Smooth muscle cell (in vitro differentiated cells): ENCODE measurements at regions not wholly inside any gene's neighbourhood (a gene's known extent, or its start where the extent isn't known, plus 50 kb on each side); places are given as distances from the start of the nearest gene placed in this dataset.
A peak's percentile ranks its signal among the peaks of the same experiment; 100 is the strongest.

Experiments
- DNase-seq: peaks from one replicate; lab custom pipeline; 2025; ENCODE audit not compliant: unreplicated experiment; lab: John Stamatoyannopoulos, UW
- H2AFZ ChIP-seq: fragments of 200-600 bp; sonication (generic); 2 replicates; pipeline ENCODE4 v1.6.0; 2016; ENCODE audit warnings: antibody characterized with exemption, low read depth, mild to moderate bottlenecking
- H3F3A ChIP-seq: fragments of 200-600 bp; sonication (generic); 2 replicates; pipeline ENCODE4 v1.6.0; 2017; ENCODE audit warnings: antibody characterized with exemption, low read depth
- H3K27ac ChIP-seq: fragments of 200-600 bp; sonication (generic); 2 replicates; pipeline ENCODE4 v1.5.1; 2016; ENCODE audit warnings: low read depth, mild to moderate bottlenecking
- H3K27me3 ChIP-seq: fragments of 200-600 bp; sonication (generic); 2 replicates; pipeline ENCODE4 v1.6.1; 2016; ENCODE audit warnings: low read depth, mild to moderate bottlenecking
- H3K36me3 ChIP-seq: fragments of 200-600 bp; sonication (generic); 2 replicates; pipeline ENCODE4 v1.5.1; 2016; ENCODE audit warnings: low read depth
- H3K4me1 ChIP-seq: fragments of 200-600 bp; sonication (generic); 2 replicates; pipeline ENCODE4 v1.5.1; 2016; ENCODE audit warnings: low read depth
- H3K4me2 ChIP-seq: fragments of 200-600 bp; sonication (generic); 2 replicates; pipeline ENCODE4 v1.6.0; 2016; ENCODE audit warnings: mild to moderate bottlenecking
- H3K4me3 ChIP-seq: fragments of 200-600 bp; sonication (generic); 2 replicates; pipeline ENCODE4 v1.5.1; 2016; ENCODE audit warnings: mild to moderate bottlenecking
- H3K79me2 ChIP-seq: fragments of 200-600 bp; sonication (generic); 2 replicates; pipeline ENCODE4 v1.6.0; 2016; ENCODE audit warnings: low read depth, mild to moderate bottlenecking
- H3K9ac ChIP-seq: fragments of 200-600 bp; sonication (generic); 2 replicates; pipeline ENCODE4 v1.6.0; 2016; ENCODE audit warnings: low read depth
- H3K9me3 ChIP-seq: fragments of 200-600 bp; sonication (generic); replicated peaks from 2 replicates; pipeline ENCODE4 v1.5.1; 2016; ENCODE audit warnings: low read depth
- H4K20me1 ChIP-seq: fragments of 200-600 bp; sonication (generic); 2 replicates; pipeline ENCODE4 v1.6.0; 2016; ENCODE audit warnings: low read depth
- CTCF ChIP-seq: fragments of 200-600 bp; sonication (generic); IDR thresholded peaks from 2 replicates; pipeline ENCODE4 v1.5.1; 2017; ENCODE audit warnings: borderline replicate concordance, mild to moderate bottlenecking, antibody characterized with exemption; ENCODE audit not compliant: insufficient read depth, poor library complexity, severe bottlenecking
- WGBS: methylation state at CpG from one replicate; pipeline ENCODE4 v1.1.7; 2016; ENCODE audit warnings: low lambda C conversion rate; 5-methylcytosine and 5-hydroxymethylcytosine counted together

GRCh38 chr9:80646211-80646610, 1043.1 kb downstream of the TLE1 start:
- WGBS: 87% methylated on average over 4 of the region's 4 CpGs
- TF ChIP-seq CTCF: no peak
- peaks cover 31% of the 10 kb centered on the region for H3F3A ChIP-seq
- no peak overlapping the region for H3K27ac ChIP-seq
- no peak overlapping the region for H3K9ac ChIP-seq
- no peaks in the 10 kb centered on the region for H3K9me3 ChIP-seq
- no peak overlapping the region for H3K4me3 ChIP-seq
- H3K4me2 ChIP-seq: no peak overlapping the region
- H3K79me2 ChIP-seq: no peaks in the 10 kb centered on the region
- H3K36me3 ChIP-seq: no peaks in the 10 kb centered on the region
- peaks cover 17% of the 10 kb centered on the region for H3K4me1 ChIP-seq
- H2AFZ ChIP-seq: peak overlapping the region; percentile 77
- no peaks in the 10 kb centered on the region for H4K20me1 ChIP-seq
- no peak for DNase-seq
- no peaks in the 10 kb centered on the region for H3K27me3 ChIP-seq

DNA sequence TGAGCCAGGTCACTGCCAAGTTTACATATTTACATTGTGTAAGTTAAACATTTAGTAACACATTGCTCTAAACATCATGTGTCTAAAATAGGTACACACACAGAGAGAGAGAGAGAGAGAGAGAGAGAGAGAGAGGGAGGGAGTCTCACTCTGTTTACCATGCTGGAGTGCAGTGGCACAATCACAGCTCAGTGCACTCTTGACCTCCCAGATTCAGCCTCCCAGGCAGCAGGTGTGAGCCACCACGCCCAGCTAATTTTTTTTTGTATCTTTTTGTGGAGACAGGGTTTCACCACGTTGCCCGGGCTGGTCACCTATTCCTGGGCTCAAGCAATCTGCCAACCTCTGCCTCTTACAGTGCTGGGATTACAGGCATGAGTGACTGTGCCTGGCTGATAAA, 1045.3 kb downstream of the TLE1 start:
- H3K27me3 ChIP-seq: no peaks in the 10 kb centered on the region
- H3K4me3 ChIP-seq: no peak overlapping the region
- H3K79me2 ChIP-seq: no peaks in the 10 kb centered on the region
- no peak overlapping the region for H3K27ac ChIP-seq
- DNase-seq: no peak
- no peak overlapping the region for H2AFZ ChIP-seq
- H3K9ac ChIP-seq: no peak overlapping the region
- H3K4me2 ChIP-seq: no peak overlapping the region
- no peaks in the 10 kb centered on the region for H3K36me3 ChIP-seq
- TF ChIP-seq CTCF: no peak
- WGBS: 89% methylated on average over 3 of the region's 3 CpGs
- no peaks in the 10 kb centered on the region for H3K9me3 ChIP-seq
- H4K20me1 ChIP-seq: no peaks in the 10 kb centered on the region
- H3K4me1 ChIP-seq: peaks cover 12% of the 10 kb centered on the region
- H3F3A ChIP-seq: peaks cover 11% of the 10 kb centered on the region

DNA sequence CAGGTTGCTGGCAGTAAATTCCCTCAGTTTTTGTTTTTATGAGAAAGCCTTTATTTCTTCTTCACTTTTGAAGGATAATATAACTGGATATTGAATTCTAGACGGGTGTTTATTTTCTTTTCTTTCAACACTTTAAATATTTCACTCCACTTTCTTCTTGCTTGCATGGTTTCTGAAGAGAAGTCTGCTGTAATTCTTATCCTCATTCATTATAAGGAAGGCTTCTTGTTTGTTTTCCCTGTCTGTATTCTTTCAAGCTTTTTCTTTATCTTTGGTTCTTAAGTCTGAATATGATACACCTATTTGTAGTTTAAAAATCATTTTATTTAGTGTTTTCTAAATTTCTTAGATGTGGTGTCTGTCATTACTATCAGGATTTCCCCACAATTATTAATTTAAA, 1054.3 kb downstream of the TLE1 start:
- peaks cover 12% of the 10 kb centered on the region for H3K9me3 ChIP-seq
- H2AFZ ChIP-seq: no peak overlapping the region
- H3F3A ChIP-seq: no peaks in the 10 kb centered on the region
- H3K4me2 ChIP-seq: no peak overlapping the region
- no peaks in the 10 kb centered on the region for H3K79me2 ChIP-seq
- 83% methylated on average over 1 of the region's 1 CpG for WGBS
- DNase-seq: no peak
- no peak overlapping the region for H3K27ac ChIP-seq
- H3K27me3 ChIP-seq: no peaks in the 10 kb centered on the region
- no peaks in the 10 kb centered on the region for H3K4me1 ChIP-seq
- TF ChIP-seq CTCF: no peak
- H3K9ac ChIP-seq: no peak overlapping the region
- peaks cover 6% of the 10 kb centered on the region for H3K36me3 ChIP-seq
- H3K4me3 ChIP-seq: no peak overlapping the region
- no peaks in the 10 kb centered on the region for H4K20me1 ChIP-seq

DNA sequence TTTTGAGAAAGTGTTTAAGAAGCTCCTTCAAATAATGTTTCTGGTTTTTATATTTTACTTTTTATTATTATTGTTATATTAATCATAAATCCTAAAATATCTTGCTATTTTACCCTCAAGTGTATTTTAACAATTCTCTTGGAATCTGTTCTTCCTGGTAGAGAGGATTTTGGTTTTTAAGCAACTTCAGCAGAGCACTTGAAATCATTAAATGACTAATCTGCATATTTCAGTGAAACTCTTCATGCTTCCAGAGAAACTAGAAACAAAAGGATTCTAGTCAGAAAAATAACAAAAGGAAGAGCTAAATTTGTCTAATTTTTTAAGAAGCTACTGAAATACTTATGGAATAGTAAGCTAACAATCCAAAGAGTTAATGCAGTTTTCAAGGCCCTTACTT, 1057.3 kb downstream of the TLE1 start:
- H3K27ac ChIP-seq: no peak overlapping the region
- no peaks in the 10 kb centered on the region for H3K27me3 ChIP-seq
- no peaks in the 10 kb centered on the region for H3K79me2 ChIP-seq
- H3K4me1 ChIP-seq: no peaks in the 10 kb centered on the region
- H3F3A ChIP-seq: no peaks in the 10 kb centered on the region
- H3K9ac ChIP-seq: no peak overlapping the region
- peaks cover 6% of the 10 kb centered on the region for H3K36me3 ChIP-seq
- H3K4me3 ChIP-seq: no peak overlapping the region
- H3K9me3 ChIP-seq: peaks cover 12% of the 10 kb centered on the region
- H3K4me2 ChIP-seq: no peak overlapping the region
- no peaks in the 10 kb centered on the region for H4K20me1 ChIP-seq
- DNase-seq: no peak
- no peak for TF ChIP-seq CTCF
- peak overlapping the region; percentile 56 for H2AFZ ChIP-seq
